Esophagus mucosa (tissue), 1 donor: ENCODE measurements at regions not wholly inside any gene's neighbourhood (a gene's known extent, or its start where the extent isn't known, plus 50 kb on each side); places are given as distances from the start of the nearest gene placed in this dataset.

Experiments used
- ATAC-seq: fragments of 200-7000 bp; cut with Tn5 transposase; one replicate; pipeline ENCODE4 v1.9.1; 2020
- donor health status: DM: yes; HTN: yes; CAD: no.

DNA sequence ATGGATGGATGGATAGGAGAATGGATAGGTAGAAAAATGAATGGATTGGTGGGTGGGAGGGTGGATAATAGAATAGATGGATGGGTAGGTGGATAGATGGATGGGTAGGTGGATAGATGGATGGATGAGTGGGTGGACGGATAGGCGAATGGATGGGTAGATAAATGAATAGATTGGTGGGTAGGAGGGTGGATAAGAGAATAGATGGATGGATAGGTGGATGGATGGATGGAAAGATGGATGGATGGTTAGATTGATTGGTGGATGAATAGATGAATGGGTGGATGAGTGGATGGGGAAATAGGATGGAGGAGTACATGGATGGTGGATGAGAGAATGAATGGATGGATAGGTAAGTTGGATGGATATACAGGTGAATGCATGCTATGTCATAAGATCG is 110.5 kb downstream of the CEBPB start:
- ATAC-seq = no peak

DNA sequence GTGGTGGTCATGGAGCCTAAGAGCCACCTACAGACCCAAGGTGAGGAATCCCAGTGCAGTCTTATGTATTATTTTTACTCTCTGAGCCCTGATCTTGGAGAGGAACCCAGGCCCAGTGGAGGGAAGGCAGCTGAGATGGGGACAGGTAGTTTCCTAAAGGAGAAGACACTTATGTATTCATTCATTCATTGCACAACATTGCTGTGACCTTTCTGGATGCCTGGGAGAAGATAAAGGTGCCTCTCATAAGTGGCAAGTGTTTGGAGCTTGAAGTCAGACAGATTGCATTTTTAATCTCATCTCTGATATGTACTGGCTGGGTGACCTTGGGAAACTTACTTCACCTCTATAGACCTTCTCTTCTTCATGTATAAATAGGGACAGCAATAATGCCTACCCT is 111.1 kb downstream of the CEBPB start:
- no peak for ATAC-seq

DNA sequence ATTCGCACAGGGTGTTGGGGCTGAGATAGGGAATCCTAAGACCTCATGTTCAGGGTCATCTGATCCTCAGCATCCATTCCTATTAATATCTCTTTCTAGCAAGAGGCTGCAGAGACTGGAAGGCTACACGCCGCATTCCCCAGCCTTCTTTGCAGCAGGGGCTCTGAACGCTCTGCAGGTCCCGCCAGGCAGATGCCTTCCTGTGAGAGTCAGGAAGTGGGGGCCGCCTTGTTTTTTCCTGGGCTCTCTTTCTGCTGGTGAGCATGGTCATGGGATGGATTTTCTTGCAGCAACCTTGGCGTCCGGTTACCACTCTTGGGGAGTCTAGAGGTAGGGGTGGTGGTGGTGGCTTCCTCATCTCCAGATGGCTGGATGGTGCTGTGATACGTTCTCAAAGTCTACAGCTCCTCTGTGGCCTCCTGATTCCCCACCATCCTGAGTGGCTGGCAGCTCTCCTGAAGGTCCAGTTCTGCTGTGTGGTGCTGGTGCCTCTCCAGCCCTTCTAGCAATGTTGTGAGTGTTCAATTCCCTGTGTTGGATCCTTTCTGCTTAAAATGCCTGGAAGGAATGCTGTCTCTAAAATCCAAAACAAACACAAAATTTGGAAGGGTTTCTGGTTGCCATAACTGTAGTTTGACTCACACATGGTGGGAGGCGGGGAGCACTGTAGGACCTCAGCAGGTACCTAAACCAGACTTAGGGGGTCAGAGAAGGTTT is 111.9 kb downstream of the CEBPB start:
- no peak for ATAC-seq

DNA sequence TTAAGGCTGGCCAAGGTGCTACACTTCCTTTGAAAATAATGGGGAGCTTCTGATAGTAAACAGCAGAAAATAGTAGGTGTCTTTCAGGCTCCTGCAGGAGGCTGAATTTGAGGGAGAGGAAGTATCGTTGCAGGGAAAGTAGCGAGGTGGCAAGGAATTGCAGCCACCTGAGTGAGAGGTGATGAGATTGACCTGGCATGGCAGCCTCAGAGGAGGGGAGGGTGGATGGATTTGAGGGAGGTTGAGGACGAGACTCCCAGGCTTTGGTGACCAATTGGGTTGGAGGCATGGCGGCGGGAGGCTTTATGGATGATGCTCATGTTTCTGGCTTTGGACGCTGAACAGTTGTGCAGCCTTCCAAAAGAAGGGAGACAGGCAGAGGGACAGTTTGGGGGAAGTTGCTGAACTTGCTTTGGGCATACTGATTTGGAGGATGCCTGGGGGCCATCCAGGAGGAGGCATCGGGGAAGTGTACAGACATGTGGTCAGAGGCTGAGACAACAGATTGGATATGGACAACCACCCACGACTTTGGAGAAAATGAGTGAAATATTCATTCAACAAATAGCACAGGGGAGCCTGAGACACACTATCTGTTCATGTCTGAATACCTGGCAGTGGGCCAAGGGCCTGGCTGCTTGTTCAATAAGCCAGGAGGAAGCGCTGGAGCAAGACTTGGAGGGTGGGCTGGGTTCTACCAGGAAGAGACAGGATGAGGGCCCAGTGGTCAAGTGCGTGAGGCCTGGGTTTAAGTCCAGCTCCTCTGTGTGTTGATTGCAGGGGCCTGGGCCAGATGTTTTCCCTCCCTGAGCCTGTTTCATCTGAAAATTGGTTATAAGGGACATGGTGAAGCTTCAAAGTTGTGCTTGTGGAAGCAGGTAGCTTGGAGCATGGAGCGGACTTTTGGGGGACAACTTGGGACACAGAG is 113.2 kb downstream of the CEBPB start:
- ATAC-seq = no peak

DNA sequence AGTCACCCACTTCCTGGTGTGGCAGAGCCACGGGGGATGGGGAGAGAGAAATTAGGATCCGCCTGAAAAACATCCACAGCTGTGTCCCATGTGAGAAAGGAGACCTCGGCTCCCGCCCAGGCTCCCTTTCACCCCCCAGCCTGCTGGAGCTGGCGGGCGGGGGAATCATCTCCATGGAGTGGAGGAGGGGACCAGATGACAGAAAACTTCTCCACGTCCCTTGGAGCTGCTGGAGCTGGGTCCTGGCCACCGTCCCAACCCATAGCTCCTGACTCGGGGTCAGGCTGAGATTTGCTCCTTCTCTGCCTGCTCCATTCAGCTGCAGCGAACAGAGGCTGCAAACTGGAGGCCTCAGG is 113.8 kb downstream of the CEBPB start:
- ATAC-seq = no peak

DNA sequence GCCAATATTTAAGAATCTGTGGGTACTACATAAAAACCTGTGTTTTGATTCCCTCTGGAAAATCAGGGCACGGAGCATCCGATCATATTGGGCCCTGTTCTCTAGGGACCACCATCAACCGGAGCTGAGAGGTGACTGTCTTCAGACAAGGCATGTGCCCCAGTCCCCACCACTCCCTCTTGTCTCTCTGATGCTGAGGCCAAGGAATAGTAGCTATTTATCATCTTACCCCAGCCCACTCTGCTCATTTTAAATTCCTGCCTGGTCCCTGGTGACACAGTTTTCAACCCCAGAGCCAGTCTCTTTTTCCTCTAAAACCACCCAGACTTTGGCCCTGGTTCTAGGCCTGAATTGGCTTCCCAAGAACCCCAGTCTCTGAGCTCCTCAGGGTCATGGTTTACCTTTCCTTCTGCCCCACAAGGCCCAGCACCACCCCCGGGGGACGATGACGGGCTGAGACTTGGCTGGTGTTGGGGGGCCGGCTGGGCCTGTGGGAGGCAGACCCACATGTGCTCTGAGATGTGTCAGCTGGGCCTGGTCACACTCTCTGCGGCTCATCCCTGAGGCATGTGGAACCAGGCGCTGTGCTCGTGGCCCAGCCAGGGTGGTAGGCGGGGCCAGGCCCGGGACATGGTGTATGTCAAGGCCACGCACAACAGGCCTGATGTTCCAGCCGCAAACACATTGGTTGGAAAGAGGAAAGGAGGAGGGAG is 114.4 kb downstream of the CEBPB start:
- peak; percentile 48 for ATAC-seq

DNA sequence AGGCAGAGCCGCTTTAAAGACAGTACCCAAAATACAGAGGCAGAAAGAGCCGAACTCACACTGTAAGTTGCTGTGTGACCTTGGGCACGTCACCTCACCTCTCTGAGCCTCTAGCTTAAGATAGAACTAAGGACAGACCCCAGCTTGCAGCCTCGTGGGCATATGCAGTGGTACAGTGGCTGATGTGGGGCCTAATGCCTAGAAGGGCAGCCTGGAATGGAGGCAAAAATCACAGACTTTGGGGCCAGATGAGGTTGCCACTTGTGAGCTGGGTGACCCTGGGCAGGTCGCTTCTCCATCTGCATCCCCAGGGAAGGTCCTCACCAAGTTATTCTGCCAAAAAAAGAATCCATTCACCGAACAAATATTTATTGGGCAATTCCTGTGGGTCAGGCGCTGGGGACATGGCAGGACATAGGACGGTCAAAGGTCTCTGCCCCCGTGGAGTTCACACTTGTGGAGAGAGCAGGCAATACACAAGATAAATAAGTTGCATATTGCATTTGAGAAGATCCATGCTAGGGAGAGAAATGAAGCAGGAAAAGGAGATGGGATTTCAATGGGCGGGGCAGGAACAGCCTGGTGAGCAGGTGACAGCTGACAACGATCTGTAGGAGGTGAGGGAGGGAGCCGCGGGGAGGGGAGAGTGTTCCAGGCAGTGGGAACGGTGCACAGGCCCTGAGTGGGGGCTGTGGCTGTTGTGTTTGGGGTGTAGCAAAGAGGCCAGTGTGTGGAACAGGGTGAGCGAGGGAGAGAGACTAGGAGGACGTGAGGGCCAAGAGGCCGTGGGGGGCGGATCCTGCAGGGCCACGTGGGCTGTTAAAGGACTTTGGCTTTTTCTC is 115.2 kb downstream of the CEBPB start:
- no peak for ATAC-seq

DNA sequence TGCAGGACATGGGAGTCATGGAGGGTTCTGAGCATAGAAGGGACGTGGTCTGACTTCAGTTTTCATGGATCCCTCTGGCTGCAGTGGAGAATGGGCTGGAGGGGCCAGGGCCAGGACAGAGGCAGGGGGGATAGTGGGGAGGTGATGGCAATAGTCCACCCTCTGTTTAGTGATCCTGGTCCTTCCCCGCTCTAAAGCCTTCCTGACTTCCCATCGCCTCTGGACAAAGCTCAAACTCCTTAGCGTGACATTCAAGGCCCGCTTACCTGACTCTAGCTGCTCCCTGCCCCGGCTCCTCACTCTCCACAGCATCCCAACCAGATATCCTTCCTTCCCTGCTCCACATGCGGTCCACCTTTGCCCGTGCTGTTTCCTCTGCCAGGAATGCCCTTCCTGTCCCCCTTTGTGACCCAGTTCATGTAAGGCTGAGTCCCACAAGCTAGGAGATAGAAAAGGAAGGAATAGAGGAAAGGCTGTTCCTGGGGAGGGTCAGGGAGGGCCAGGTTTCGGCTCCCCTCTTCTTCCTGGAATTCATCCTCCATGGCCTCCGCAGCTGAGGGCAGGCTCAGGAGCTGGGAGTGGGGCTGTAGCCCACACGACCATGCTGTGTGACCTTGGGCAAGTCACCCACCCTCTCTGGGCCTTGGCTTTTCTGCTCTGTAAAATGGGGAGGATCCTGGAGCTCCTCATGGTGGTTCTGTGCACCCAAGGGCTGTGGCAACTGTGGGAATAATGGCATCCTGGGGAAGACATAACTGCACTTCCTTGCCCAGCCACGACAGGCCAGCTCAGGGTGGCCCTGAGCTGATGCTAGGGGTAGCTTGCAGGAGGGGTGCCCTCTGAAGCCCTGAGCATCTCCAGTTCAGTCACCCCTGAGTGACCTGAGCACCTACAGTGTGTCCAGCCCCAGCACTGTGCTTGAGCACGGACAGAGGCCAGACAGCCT is 116.1 kb downstream of the CEBPB start:
- no peak for ATAC-seq

DNA sequence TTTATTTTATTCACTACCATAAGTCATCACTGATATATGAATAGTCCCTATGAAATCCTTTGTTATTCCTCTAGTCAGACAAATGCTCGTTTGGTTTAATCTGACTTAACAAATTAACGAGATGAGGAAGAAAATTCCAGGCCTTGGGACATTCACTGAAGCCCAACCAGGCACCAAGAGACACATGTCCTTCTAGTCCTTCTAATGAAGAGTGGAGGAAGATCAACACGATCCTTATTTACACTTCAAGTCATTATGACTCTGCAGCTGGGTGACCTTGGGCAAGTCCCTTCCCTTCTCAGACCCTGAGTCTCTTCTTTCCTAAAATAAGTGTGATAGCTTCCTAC is 117.5 kb downstream of the CEBPB start:
- ATAC-seq = no peak

DNA sequence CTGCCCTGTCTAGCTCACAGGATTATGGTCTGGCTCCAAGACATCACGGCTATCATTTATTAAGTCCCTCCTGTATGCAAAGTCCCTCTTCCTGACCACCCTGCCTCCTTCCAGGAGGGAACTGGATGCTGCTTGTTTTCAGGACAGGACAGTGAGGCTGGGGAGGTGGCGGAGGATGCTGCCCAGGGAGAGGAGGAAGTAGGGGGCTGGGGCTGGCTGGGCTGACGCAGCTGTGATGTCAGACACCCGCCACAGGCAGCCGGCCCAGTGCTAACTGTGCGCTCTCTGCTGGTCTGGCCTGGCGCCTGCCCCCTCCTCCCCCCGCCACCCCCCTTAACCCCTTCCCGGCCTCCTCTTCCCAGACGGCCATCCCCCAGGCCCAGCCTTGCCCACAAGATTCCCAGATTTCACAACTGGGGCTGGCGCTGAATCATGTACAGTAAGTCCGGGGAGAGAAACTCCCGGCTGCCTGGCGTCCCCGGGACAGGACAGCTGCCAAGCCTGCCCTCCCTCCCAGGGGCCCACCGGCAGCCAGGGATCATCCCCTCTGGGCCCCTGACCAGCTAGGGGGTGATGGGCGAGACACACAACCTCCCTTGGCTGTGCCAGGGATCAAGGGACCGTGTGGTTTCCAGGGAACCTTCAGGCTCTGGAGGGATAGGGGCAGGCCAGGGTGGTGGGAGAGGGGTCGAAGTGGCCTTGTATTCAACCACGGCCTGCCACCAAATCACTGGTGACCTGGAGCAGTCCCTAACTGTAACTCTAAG is 118.1 kb downstream of the CEBPB start:
- ATAC-seq = peak; percentile 60

DNA sequence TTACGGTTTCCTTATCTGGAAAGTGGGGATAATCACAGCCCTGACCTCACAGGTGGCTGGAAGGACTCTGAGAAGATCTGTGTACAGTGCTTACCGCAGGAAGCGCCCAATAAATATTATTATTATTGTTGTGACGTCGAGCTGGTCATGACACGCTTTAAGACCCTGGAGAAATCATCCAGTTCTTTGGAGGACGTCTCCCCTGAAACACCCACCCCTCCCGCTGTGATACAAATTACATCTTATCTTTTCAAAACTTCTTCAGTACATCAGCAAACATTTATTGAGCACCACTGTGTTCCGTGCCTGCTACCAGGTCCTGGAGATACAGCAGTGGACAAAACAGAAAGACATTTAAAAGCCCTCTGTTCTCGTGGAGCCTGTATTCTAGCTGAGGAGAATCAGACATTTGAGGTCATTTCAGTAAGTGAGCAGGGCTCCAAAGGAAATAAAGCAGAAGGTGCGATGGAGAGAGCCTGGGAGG is 118.7 kb downstream of the CEBPB start:
- no peak for ATAC-seq

DNA sequence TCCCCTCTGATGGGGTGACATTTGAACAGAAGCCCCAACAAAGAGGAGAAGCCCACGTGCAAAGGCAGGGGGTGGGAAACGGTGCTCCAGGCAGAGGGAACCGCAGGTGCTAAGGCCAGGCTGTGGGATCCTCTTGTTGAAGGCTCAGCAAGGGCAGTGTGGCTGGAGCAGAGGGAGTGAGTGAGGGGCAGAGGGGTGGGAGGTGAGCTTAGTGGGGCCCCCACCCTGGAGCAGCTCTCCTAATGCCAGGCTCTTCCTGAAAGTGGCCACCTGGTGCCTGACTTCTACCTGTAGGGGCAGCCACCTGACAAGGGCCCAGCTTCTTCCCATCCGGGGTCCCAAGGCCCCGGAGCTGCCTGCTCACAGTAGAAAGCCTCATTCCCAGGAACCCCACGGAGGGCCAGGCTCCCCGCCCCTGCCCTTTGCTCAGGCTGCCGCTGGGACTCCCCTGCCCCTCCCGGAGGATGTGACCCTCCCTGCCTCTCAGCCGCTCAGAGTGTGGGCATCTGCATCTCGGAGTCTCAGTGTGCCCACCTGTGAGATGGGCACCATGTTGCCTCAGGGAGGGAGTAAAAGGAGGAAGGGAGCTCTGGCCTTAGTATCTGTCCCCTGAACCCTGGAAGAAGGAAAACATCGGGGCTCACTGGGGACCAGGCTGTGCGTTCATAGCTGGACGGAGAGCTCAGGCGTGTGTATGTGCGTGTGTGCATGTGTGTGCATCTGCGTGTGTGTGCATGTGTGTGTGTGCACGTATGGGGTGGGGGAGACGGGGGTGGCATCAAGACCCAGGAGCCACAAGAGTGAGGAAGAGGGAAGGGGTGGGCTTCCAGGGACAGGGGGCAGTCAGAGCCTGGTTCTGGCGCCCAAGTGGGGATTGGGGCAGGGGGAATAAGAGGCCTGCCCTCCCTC is 119.4 kb downstream of the CEBPB start:
- ATAC-seq = no peak

DNA sequence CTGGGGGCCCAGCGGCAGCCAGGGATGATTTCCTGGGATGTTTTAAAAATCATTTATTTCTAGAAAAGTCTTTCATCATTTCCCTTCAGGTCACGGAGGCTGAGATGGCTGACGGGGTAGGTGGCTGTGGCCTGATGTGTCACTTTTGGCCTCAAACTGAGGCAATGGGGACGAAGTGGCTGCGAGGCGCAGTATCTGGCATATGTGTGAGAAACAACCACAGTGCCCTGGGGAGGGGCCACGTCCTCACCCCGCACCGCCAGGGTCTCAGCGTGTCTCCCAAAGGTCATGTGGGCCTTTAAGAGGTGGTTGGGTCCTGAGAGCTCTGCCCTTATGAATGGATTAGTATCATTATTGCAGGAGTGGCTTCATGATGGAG is 120.0 kb downstream of the CEBPB start:
- no peak for ATAC-seq

DNA sequence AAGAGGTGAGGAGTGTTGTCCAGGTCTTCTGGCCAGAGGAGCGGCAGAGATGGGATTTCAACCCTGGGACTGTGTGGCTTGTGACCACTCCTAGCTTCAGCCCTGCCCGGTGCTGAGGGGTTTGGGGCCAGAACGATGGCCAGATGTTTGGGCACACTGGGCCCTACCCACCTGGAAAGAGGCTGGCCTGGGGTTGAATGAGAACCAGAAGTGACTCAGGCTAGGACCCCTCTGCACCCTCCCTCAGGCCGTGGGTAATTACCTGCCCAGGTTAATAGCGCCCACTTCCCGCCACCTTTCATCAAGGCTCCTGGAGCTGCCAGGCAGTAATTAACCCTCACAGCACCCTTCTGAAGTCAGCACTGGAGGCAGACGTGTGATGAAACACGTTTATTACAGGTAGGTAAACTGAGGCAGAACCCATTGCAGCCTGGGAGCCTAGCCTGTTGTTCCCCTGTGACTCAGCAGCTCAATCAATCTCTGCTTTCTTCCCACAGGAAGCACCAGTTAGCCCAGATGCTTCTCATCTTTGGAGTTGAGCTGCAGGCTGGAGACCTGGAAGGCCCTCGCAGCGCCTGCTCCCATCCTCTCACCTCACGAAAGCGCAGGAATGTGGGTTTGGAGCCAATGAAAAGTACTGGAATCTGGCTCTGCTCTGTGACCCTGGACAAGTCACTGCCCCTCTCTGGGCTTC is 120.8 kb downstream of the CEBPB start:
- ATAC-seq = no peak

DNA sequence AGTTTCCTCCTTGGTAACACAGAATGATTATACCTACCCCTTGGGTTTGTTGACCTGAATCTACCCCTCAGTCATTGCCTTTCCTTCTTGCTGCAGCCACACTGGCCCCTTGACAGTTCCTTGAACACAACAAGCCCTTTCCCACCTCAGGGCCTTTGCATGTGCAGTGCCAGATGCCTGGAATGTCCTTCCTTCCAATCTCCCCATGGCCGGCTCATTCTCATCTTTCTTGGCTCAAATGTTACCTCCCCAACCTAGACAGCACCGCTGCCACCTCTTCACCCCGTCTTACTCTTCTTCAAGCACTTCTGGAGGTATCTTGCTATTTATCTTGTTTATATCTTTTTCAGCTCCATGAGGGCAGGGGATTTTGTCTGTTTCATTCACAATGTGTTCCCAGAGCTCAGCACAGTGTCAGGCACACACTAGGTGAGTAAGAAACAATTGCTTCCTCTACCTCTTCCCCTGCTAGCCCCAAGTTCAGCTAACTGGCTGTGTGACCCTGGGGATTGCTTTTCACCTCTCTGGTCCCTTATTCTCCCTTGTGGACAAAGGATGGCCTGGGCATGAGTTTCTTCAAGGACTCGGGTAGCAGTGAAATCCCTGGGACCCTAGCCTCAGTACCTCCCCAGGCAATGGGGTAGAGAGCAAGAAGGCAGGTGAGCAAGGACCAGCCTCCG is 121.5 kb downstream of the CEBPB start:
- ATAC-seq = no peak

DNA sequence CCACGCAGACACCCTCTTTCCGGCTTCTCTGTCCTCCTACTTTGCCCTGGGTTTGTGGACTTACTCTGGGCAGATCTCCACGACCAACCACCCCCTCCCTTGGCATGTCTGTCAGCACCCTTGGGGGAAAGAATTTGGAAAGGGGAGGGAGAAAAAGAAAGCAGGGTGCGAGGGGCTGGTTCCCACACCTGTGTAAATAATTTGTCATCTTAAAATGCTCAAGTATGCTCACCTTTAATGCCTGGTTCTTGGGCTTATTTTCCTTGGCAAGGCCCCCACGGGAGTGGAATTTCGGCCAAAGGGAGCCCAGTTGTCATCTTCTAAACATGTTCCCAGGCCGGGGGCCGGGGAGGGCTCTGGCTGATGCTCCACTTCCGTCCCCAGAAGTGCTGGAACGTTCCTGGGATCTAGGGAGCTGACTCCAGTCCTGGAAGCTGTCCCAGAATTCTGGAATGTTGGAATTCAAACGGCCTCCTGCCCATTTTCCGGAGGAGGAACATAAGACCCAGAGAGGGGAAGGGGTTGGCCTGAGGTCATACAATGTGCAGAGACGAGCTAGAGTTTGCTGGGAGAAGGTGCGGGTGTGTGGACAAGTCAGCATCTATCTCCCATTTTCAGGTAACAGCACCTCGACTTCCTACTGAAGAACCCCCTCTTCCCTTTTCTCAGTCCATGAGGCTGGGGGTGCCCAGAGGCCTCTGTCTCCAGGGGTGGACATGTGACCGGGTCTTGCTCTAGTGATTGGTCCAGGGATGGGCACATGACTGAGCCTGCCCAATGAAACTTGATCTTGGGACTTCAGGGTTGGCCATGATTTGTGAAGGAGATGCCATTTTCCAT is 122.3 kb downstream of the CEBPB start:
- no peak for ATAC-seq

DNA sequence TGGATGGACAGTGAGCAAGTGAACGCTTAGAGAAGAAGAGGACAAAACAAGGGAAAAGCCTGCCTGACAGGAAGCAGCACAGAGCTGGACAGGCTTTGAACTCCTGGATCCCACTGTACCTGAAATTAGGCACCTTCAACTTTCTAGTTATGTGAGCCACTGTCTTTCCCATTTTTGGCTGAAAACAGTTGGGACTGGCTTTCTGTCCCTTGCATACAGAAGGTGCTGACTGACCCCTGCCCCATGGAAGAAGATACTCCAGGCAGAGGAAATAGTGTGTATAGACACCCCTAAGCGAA is 122.8 kb downstream of the CEBPB start:
- ATAC-seq = no peak
